GM21576 (cell line): ENCODE measurements at regions not wholly inside any gene's neighbourhood (a gene's known extent, or its start where the extent isn't known, plus 50 kb on each side); places are given as distances from the start of the nearest gene placed in this dataset.
"Not testable (repeated sequence)": the region's sequence is repeated elsewhere in the genome, so short reads cannot be mapped to it uniquely, and the experiment has no call there.

Experiments
- ATAC-seq: cut with Tn5 transposase; IDR thresholded peaks from one replicate; pipeline ENCODE4 v1.9.1; 2021; ENCODE audit warnings: mild to moderate bottlenecking, moderate library complexity; ENCODE audit not compliant: unreplicated experiment

DNA sequence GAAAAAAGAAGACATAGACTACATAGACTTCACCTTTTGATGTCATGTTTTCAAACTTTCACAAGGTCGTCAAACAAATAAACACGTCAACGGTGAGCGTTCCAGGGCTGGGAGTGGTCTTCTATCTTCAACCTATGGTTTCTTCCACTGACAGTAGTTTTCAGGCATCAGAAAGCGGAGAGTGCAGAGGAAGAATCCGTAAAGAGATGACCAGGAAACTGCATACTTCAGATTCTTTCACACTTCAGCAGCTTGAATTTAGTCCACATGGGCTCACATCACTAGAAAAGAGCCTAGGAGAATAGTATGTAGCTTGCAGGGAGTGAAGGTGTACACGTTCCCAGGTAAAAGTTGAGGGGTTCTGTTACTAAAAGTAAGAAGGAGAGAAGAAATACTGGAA is 58.5 kb downstream of the NPY1R start:
- ATAC-seq, result no peak

DNA sequence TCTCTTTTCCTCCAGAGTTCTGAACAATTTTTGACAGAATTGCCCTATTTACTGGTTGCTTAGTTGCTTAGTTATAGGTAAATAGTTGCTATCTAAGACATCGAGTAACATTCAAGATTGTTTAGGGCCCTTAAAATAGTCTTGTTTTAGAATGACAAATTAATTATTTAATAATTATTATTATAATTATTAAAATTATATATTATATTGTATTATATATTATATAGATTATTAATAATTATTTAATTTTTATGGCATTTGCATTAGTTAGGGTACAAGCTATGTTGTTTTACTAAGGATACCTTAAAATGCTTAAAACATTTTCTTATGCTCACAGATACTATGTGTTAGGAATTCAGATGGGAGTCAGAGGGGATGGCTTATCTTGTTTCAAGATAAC is 59.2 kb downstream of the NPY1R start:
- no peak for ATAC-seq

DNA sequence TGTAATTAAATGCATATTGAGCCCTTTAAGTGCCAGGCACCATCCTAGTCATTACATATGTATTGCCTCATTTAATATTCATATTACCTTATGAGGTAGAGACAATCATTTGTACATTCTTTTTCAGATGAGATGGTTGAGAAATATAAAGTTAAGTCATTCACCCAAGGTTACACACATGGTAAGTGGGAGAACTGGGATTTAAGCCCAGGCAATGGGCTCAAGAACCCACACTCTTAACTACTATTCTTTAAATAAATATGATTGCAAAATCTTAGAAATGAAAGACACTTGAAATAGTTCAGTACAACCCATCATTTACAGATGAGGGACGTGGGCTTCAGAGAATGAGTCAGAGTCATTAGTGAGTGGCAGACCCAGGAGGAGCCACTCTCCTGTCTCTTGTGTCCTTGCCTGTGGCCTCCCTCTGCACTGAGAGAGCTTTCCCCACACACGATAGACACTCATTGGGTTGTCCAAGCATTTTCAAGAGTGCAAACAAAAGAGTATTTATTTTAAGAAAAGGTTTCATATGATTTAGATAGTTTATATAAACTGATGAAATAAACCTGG is 60.8 kb downstream of the NPY1R start:
- ATAC-seq, result no peak

DNA sequence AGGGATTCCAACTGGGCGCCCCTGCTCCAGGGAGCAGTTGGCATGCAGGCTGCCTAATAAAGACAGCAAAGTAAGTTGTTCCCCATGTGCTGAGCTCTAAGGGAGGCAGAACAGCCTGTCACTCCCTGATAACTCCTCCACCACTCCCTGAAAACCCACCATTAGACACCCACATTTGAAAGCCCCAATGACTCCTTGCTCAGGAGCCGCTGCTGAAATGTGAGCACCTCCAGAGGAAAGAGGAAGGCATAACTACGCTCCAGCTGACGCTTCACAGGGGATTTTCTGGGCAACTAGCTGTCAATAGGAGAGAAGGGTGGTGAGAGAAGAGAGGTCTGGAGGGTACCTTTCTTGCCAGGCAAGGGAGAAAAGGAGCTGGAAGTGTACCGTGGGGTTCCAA is 62.5 kb downstream of the NPY1R start:
- ATAC-seq, result no peak

DNA sequence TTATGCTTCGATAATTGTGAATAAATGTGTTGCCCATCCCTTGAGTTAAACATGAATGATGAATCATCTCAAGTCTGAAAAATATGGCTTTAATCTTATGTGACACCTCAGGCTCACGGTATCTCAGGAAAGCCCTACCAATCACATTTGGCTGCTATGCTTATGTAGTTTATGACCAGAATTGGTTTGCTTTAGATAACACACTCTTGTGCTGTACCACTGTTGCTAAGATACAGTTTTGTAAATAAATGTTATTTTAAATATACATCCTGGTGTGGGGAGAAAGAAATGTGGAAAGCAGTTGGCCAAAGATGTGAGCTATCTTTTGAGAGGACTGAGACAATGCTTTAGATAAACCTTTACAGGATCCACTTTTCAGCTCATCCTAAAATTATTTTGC is 63.2 kb downstream of the NPY1R start:
- no peak for ATAC-seq

DNA sequence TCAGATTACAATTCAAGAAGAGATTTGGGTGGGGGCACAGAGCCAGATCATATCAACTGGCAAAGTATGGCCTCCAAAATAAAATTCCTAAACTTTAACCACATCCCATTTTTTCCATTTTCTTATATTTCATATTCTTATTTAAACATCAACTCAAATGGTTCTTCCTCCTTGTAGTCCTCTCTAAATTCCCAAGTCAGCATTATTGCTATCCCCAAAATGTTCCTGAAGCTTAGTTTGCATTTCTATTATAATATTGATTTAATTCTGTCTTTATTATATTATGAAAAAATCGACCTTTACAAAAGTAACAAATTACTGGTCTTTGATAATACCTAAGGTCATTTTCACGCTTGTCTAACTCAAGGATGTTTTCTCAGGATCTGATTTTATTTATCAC is 67.5 kb downstream of the NPY1R start:
- ATAC-seq, result no peak

DNA sequence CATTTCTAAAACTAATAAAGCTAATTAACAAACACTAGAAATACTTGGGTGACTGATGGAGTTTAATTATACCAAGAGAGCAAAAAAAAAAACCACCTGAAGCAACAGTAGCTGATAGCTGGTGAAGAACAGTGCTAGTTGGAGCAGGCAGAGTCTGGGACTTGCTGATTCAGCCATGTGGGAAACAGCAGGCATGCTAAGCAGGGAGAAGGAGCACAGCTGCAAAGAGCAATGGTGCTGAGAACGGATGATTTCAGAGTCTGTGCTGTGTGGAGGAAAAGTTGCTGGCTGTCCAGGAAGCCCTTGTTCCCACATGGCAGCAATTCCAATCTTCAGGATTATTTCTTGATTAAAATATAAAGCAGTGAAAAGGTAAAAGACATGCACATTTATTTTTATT is 68.8 kb downstream of the NPY1R start:
- ATAC-seq, result no peak

DNA sequence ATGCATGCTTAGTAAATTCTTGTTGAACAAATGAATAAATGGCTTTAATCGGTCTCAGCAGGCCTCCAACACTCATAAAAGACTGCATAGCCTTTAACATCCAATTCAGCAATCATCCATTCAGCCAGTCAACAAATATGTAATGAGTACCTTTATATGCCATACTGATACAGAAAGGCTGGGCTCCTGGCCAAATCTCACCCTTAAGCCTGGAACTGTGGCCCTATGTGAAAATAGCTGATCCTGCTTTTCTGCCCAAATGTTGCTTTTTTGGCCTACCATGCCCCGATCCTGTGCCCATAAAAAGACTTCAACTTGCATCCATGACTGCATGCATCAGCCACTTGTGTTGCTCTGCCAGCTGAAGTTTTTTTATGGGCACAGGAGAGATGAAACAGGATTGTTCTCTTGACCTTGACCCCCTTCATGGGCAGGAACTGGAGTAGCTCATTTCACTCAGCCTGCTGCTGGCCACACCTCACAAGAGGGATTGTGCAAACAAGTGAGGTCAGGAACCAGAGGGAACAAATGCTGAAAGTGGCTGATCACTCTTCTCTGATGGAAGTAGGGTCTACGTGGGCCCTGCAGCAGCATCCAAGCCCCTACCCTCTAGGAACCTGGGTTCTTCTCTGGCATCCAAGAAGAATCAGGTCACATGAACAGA is 75.6 kb downstream of the NPY1R start:
- no peak for ATAC-seq

DNA sequence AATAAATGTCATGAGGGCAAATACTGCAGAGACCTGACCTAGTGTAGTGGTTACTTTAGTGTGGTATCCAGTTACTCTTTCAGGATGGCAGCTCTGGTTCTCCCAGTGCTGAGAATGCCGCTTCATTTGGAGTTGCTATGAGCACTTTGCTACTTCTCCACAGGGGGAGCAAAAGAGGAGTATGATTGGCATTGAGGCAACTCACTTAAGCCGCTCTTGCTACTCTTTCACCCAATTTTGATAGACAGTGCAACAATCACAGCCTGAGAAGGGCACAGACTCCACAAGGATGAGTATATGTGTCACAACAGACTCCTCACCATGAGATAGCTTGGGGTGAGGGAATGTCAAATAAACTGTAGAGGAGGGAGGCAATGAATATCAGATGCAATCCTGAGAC is 81.2 kb downstream of the NPY1R start:
- ATAC-seq, result no peak

DNA sequence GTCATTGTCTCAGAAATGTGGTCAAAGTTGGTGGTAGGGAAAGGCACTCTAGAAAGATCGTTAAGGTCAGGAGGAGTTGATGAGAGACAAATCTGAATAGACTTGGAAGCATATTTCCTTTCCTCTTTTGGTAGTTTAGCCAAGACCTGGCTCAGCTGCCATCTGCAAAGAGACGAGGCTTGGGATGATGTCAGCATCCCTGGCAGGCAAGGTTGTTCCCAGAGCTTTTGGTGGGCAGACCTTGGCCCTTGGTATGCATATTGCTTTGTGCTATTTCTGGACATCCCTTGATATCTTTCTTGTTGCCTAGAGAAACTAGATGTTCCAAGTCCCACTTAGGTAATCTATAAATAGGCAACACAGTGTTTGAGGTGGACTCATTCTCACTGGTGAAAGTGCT is 82.4 kb upstream of the NAF1 start:
- ATAC-seq, result no peak

DNA sequence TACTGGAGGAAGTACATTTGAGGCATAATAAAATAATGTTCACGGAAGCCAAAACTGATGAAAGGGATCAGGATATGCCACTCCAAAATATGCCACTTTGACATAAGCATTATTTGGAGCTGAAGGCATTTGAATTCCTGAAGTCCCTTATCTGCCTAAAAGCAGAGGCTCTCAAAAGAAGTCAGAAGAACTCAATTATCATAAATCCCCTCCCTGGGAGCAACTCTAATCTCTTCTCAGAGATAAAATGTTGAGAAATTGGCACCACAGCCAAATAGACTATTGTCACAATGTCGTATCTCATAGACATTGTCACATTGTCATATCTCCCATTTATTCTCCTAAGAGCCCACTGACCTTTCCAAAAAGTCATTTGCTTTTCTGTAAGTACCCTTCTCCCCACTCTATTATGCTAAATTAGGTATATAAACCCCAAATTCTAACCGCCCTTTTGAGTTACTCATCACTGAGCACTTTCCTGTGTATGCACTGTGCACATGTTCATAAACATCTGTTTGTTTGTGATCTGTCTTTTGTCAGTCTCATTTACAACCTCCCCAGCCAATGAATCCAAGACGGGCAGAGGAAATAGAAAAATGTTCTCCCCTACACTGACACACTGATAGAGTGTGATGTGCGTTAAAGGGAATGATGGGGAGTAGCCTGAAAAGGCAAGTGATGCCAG is 78.5 kb upstream of the NAF1 start:
- ATAC-seq, result no peak

DNA sequence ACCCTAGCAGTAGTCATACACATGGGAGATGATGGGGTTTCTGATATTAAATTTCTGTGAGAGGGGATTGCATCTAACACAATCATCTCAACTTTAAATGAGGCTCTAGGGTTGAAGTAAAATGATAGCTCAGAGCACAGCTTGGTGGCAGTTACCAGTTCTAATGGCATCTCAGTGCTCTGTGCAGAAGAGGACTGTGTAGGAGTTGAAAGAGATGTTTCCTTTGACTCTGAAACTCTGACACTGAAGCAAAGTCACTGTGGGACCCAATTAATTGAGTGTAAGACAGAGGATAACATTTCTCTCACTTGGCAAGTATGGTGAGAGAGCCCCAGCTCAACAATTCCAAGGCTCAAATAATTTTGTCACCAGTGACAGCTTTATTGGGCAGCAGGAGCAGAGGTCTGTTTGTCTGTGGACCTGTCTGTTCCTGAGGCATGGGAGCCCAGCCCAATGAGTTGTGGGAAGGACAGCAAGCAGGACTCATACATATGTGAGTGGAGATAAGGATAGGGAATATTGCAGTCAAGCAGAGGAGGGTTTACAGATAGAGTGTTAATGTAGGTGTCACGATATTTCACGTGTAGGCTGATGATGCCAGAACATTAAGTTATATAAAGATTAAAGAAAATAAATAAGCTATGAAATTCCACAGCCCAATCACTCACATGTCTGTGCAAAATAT is 76.7 kb upstream of the NAF1 start:
- peak; percentile 37 for ATAC-seq

DNA sequence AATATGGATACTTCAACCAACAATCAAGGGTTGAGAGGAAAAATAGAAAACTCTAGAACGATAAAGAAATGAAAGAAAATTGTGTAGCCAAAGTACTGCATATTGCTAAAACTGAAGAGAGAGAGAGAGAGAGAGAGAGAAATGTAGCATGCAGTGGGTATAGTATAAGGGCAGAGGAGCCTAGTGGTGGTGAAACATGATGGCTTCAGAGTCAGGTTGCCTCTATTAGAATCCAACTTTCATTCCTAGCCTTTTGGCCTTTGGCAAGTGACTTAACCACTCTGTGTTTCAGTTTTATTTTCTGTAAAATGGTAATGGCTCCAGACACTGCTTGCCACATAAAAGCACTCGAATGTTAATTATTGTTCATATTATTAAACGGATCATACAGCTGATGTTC is 71.2 kb upstream of the NAF1 start:
- no peak for ATAC-seq

DNA sequence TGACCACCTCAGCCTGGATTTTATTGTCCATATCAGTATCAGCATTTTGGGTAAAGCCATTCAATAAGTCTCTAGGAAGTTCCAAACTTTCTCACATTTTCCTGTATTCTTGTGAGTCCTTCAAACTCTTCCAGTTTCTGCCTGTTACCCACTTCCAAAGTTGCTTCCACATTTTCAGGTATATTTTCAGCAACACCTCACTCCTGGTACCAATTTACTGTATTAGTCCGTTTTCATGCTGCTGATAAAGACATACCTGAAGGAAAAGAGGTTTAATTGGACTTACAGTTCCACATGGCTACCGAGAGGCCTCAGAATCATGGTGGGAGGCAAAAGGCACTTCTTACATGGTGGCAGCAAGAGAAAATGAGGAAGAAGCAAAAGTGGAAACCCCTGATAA is 69.7 kb upstream of the NAF1 start:
- ATAC-seq, result not testable (repeated sequence)

DNA sequence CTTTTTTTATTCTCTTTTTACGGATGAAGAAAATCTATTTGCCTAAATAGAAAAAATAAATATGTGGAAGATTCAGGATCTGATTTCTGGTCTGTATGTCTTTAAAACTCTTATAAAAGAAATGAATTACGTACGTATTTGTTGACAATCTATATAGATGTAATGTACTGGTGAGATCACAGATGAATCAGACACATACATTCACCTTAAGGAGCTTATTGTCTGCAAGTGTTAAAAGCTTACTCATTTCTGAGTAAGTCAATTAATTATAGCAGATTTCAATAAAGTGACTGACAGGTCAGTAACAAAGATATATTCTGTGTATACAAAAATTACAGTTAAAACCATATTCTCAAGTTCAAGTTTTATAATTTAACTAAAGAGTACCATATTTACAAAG is 66.6 kb upstream of the NAF1 start:
- ATAC-seq, result no peak

DNA sequence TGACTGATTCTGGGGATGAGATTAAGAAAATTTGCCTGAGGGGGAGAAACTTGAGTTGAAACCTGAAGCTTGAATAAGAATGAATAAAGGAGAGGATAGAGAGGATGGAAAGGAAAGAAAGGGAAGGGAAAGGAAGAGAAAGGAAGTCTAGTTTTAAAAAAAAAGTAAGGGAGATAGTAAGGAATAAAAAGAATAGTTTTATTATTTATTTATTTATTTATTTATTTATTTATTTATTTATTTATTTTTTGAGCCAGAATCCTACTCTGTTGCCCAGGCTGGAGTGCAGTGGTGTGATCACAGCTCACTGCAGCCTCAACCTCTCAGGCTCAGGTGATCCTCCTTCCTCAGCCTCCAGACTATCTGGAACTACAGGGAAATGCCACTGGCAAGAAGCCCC is 62.0 kb upstream of the NAF1 start:
- ATAC-seq, result no peak

DNA sequence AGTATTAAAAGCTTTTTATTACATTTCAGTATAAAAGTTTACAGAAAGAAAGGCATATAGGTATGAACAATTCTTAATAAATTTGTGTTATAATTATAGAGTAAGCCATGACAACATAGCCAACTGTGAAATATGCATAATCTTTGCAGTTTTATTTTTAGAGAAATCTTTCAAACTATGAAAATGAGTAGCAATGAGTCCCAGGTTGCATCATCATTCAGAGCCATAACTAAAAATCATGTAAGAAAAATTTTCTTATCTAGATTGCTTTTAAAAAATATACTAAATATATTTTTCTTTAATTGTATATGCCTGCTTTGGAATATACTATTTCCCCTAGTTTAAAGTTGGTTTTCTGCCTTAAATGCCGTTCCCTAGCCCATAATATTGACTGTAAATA is 54.8 kb upstream of the NAF1 start:
- no peak for ATAC-seq

DNA sequence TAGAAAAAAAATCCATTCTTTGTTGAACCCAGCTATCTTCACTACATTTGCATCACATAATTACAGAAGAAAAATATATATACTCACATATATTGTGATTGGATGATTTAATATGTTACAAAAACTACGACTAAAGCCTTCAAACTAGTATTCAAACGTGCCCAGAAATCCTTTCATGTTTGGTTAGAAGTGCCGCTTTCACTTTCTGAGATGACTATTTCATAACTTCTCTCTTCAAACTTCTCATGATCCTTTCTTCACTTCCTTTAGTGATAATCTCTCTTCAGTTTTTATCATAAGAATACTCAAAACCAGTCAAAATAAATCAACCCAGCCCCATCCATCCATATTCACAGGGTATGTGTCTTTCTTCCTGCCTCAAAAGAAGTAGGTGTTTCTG is 50.8 kb upstream of the NAF1 start:
- ATAC-seq, result no peak
